ENCODE measurements at regions not wholly inside any gene's neighbourhood (a gene's known extent, or its start where the extent isn't known, plus 50 kb on each side); places are given as distances from the start of the nearest gene placed in this dataset.

GRCh38 chr3:64837986-64838735, 150.4 kb upstream of the ADAMTS9 start:
- DNase-seq (ENCODE audit: low spot score) = no peak

DNA sequence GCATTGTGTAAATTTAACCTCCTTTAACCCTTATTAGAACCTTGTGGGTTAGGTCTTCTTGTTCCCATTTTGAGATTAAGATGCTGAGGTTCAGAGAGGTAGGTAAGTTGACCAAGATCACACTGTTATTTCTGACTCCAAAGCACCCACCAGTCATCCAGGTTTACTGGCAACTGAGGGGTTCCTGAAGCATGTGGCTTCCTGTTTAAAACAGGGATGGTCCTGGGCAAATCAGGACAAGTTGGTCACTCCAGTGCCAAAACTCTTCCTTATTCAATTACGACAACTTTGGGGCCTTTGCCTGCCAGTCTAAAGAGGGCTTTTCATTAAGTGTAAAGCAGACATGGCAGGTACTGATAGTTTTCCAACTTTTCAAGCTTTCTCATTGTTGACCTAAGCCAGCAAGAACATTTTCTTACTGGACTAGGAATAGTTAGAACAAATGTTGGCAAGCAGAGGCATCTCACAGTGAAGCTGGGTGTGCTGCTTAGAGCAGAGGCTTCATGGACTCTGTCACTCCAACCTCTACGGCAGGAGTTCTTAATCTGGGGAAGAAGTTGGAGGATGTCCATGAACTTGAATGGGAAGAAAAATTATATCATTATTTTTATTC, 149.4 kb upstream of the ADAMTS9 start:
- DNase-seq (ENCODE audit: low spot score) = no peak

DNA sequence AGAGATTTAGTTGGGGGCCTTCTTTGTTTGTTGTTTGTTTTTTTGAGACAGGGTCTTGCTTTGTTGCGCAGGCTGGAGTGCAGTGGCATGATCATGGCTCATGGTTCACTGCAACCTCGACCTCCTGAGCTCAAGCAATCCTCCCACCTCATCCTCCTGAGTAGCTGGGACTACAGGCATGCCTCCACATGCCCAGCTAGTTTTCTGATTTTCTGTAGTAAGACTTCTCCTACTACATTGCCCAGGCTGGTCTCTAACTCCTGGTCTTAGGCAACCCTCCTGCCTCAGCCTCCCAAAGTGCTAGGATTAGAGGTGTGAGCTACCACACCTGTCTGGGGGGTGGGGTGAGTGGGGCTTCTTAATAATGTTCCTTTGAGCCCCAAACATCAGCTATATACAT, 148.3 kb upstream of the ADAMTS9 start:
- DNase-seq (ENCODE audit: low spot score) = no peak

DNA sequence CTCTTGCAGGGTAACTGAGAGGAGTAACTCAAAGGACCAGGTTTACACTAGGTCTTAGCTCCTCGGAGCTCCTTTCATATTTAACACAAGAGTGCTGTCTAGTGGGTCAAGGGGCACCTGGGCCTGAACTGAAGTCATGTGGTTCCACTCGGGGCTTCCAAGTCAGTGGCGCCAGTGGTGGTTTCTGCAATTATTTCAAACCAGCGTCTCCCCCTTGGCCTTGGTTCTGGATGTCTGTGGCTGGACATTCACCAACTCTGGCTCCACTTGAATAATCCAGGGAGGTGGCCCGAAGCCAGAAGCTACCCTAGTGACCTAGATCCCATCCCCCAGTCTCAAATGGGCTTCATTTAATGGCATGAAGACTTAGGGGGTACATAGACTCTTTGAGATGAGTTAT, 144.3 kb upstream of the ADAMTS9 start:
- DNase-seq (ENCODE audit: low spot score) = no peak

- DNase-seq (ENCODE audit: low spot score) = no peak
Measured at GRCh38 chr3:64830681-64831080, 142.9 kb upstream of the ADAMTS9 start.

DNA sequence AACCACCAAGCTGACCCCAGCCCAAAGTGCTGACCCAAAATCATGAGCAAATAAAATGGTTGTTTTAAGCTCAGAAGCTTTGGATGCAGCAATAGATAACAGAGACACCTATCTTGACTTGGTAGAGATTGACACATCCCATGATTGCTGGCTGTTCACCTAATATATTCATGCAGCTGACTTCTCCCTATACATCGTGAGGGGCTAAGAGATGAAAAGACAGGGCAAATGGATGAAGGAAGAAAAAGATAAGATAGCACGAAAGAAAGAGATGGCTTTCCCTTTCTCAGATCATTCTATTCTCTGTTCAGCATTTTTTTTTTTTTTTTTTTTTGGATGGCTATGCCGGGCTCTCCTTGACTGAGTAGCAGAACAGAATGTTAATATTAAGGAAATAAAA, 141.5 kb upstream of the ADAMTS9 start:
- no peak for DNase-seq (ENCODE audit: low spot score)

DNA sequence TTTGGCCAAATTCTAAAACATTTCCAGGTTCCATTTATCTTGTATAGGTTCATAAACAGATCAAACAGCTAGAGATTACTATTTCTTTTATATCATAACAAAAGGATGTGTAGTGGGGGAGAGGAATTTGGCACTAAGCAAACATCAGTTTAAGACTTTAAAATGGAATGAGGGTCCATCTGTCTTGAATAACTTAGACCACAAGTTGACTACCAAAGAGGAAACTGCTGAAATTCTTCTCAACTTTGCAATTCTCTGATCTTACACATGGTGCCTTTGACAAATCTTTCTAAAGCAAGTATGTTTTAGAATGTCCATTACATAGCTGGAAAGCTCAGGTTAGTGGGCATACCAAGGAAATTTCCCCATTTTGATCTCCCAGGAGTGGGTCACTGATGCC, 140.5 kb upstream of the ADAMTS9 start:
- no peak for DNase-seq (ENCODE audit: low spot score)

DNA sequence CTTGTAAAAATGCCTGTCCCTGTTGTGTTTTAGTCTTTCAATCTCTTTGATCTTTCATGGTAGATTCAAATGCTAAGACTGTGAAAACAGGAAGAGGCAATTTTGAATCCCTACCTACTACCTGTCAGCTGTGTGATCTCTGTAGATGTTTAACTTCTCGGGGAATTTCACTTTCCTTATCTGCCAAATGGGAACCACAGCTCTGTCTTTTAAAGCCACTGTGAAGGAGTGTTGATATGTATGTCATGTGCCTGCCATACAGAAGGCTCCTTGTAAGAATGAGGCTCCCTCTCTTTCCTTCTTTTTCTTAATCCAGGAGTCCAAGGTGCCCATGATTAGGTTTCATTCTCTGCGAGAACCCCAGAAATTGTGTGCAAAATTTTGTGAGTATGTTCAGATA, 139.6 kb upstream of the ADAMTS9 start:
- DNase-seq (ENCODE audit: low spot score) = no peak

DNA sequence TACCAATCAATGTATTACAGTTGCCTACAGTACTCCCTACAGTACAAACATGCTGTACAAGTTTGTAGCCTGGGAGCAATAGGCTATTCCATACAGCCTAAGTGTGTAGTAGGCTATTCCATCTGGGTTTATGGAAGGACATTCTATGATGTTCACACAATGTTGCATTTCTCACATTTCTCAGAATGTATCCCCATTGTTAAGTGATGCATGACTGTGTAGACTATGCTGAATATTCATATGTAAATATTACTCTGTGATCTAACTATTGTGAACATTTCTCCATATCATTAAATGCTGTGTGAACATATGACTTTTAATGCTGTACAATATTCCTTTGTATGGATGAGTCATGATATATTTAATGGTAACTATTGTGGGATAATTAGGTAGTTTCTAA, 139.2 kb upstream of the ADAMTS9 start:
- DNase-seq (ENCODE audit: low spot score) = no peak

- DNase-seq (ENCODE audit: low spot score) = no peak
Measured at GRCh38 chr3:64825404-64826120, 137.8 kb upstream of the ADAMTS9 start.

GRCh38 chr3:64824394-64824909, 136.7 kb upstream of the ADAMTS9 start:
- no peak for DNase-seq (ENCODE audit: low spot score)

DNA sequence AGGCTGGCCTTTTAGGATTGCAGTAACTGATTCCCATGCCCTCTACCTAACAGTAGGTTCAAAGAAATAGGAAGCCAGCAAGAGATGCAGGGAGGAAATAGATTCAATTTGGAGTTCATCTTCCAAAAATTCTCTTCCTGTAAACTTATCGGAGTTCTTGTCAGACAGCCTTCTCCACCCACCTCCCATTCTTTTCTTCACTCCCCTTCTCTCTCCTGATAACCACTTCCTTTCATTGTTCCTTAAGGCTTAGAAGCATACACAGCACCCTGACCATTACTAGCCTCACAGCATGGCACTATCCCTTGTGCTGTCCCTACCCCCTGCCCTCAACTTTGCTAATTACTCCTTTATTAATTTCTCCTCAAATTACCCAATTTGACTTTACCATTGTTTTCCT, 130.4 kb upstream of the ADAMTS9 start:
- no peak for DNase-seq (ENCODE audit: low spot score)

- no peak for DNase-seq (ENCODE audit: low spot score)
Measured at GRCh38 chr3:64816355-64816754, 128.6 kb upstream of the ADAMTS9 start.

DNA sequence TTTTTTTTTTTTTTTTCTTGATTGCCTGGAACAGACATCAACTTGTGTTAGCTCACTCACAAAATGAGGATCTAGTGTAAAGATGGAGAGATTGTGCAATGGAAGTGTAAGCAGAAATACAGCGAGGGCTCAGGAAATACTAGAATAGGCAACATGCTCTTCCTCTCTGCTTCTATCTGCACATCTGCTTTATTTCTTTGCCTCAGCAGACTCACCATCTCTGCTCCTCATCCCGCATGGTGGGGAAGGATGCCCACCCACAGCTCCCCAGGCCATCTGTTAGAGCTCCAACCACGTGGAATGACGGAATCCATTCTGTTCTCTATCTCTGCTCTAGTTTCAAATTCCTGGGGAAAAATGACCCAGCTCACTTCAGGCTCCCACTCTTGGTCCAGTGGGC, 128.0 kb upstream of the ADAMTS9 start:
- DNase-seq (ENCODE audit: low spot score) = no peak

GRCh38 chr3:64815195-64815631, 127.4 kb upstream of the ADAMTS9 start:
- no peak for DNase-seq (ENCODE audit: low spot score)

DNA sequence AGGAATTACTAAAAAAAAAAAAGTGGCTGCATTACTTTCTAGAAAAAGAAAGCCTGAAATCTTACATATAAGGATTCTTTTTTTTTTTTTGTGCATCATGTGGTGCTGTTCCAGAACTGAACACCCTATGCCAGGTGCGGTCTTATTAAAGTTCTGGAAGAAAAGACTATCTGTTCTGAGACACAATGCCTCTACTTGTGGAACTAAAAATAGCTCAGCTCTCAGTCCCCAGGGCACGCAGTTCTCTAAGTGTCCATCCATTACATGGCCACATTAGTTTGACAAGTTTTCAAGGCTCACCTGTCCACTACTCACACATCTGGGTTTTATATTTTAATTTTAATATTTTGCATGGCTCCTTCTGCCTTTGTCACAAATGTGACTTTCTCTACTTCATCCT, 126.6 kb upstream of the ADAMTS9 start:
- no peak for DNase-seq (ENCODE audit: low spot score)

- no peak for DNase-seq (ENCODE audit: low spot score)
Measured at GRCh38 chr3:64813326-64813725, 125.5 kb upstream of the ADAMTS9 start.

- no peak for DNase-seq (ENCODE audit: low spot score)
Measured at GRCh38 chr3:64809086-64809485, 121.3 kb upstream of the ADAMTS9 start.

- DNase-seq (ENCODE audit: low spot score) = no peak
Measured at GRCh38 chr3:64808061-64808460, 120.3 kb upstream of the ADAMTS9 start.

- DNase-seq (ENCODE audit: low spot score) = no peak
Measured at GRCh38 chr3:64806668-64807605, 119.1 kb upstream of the ADAMTS9 start.

- DNase-seq (ENCODE audit: low spot score) = no peak
Measured at GRCh38 chr3:64805978-64806377, 118.2 kb upstream of the ADAMTS9 start.

- no peak for DNase-seq (ENCODE audit: low spot score)
Measured at GRCh38 chr3:64805248-64805647, 117.4 kb upstream of the ADAMTS9 start.

All from HuH-7.5 (cell line).